ENCODE measurements at regions not wholly inside any gene's neighbourhood (a gene's known extent, or its start where the extent isn't known, plus 50 kb on each side); places are given as distances from the start of the nearest gene placed in this dataset.
A peak's percentile ranks its signal among the peaks of the same experiment; 100 is the strongest.

DNA sequence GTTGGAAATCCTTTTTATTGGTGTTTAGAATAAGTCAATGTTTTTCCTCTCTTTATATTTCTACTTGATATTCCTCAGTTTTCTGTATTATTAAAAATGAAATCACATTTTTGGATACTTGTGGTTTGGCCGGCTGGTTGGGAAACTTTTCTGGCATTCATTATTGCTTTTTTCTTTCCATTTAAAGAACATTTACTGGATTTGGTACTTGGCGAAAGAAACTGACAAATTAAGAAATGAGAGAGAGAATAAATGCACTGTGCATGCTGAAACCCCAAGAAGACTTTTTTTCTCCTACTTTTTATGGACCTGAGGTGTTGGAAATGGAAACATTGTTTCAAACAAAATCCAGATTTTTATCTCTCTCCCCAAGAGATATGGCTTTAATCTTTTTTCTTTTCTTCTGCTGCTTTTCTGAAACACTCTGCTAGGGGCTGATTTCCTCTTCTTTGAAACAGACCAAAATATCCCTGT lies 128.4 kb downstream of the SNX18 start:
- peak; percentile 33 for DNase-seq (ENCODE audit: low read depth)

- DNase-seq (ENCODE audit: low read depth) = peak; percentile 69
These were observed 126.7 kb downstream of the SNX18 start for GRCh38 chr5:54644226-54644625.

- DNase-seq (ENCODE audit: low read depth) = peak; percentile 71
These were observed 126.1 kb downstream of the SNX18 start for GRCh38 chr5:54643685-54644106.

- no peak for DNase-seq (ENCODE audit: low read depth)
These were observed 122.1 kb downstream of the SNX18 start for GRCh38 chr5:54639621-54640020.

GRCh38 chr5:54638106-54638505 lies 120.5 kb downstream of the SNX18 start:
- DNase-seq (ENCODE audit: low read depth) = no peak

- DNase-seq (ENCODE audit: low read depth) = no peak
These were observed 120.1 kb downstream of the SNX18 start for GRCh38 chr5:54637654-54638053.

- no peak for DNase-seq (ENCODE audit: low read depth)
These were observed 116.5 kb downstream of the SNX18 start for GRCh38 chr5:54634089-54634488.

- no peak for DNase-seq (ENCODE audit: low read depth)
These were observed 114.7 kb downstream of the SNX18 start for GRCh38 chr5:54632131-54632701.

DNA sequence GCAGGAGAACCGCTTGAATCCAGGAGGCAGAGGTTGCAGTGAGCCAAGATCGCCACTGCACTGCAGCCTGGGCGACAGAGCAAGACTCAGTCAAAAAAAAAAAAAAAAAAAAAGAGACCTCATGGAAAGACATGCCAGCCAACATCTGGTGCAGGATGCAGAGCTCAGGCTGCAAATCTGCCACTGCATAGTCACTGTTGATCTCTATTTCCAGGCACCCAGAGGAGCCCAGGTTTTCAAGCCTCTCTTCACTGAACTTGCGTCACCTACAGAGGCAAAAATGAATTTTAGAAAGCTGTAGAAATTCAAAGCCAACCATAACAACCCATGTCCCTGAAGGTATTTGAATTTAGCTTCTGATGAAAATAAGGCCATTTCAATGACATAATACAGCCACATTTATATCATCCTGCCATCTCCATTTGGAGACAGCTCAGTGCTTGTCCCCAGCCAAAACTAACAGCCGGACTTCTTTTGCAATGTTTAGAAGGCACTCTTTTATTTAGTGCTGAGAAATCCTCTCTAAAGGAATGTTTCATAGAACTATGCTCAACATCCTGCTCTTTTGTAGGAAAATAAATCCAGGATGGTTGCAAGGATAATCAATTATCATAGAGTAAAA lies 113.3 kb downstream of the SNX18 start:
- no peak for DNase-seq (ENCODE audit: low read depth)

- no peak for DNase-seq (ENCODE audit: low read depth)
These were observed 111.6 kb downstream of the SNX18 start for GRCh38 chr5:54629115-54629514.

GRCh38 chr5:54628050-54628449 lies 110.5 kb downstream of the SNX18 start:
- DNase-seq (ENCODE audit: low read depth) = no peak

- no peak for DNase-seq (ENCODE audit: low read depth)
These were observed 108.8 kb downstream of the SNX18 start for GRCh38 chr5:54626407-54626806.

GRCh38 chr5:54624805-54625568 lies 107.4 kb downstream of the SNX18 start:
- DNase-seq (ENCODE audit: low read depth) = peak; percentile 72

- no peak for DNase-seq (ENCODE audit: low read depth)
These were observed 104.2 kb downstream of the SNX18 start for GRCh38 chr5:54621709-54622108.

DNA sequence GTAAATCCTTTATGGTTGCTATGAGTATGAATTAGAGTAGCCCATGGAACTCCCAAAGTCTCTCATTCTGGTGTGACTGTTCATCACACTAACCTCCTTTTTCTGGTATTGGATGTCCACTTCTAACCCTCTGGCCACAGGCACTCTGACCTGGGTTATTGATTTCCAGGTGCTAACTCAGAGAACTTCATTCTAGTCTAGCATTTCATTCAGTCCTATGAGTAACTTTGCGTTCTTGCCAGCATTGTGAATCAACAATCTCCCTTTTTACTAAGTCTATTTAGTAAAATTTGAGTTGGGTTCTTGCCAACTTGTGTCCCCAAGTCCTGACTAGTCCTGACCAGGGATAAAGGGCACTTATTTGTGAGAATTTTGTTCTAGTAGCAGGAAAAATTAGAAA lies 103.5 kb downstream of the SNX18 start:
- DNase-seq (ENCODE audit: low read depth) = no peak

DNA sequence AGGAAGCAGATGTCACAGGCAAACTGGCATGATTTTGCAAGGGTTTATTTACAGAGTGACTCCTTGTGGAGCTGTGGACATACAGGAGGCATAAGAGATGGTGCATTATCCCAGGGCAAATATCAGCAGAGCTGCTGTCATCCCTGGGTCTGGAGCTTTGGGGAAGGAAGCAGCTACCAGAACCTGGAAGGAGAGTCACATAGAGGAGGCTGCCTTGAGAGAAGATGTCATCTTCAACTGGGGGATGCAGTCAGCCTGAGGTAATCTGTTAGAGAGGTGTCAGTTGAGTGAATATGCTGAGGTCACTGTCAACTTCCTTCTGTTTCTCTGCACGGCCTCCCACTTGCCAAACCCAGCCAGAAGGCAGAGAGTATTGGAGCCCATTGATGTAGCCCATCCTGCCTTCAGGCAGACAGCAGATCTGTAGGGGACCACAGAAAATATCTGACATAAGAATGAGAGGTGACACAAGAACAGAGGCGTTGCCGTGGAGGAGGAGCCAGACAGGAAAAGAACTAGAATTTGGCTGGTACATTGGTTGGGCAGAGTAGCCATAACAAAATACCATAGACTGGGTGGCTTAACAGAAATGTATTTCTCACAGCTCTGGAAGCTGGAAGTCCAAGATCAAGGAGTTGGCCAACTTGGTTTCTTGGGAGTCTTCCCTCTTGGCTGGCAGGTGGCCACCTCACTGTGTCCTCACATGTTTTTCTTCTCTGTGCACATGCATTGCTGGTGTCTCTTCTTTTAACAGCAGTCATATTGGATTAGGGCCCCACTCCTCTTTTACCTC lies 102.8 kb downstream of the SNX18 start:
- no peak for DNase-seq (ENCODE audit: low read depth)

- DNase-seq (ENCODE audit: low read depth) = no peak
These were observed 102.2 kb downstream of the SNX18 start for GRCh38 chr5:54619731-54620130.

DNA sequence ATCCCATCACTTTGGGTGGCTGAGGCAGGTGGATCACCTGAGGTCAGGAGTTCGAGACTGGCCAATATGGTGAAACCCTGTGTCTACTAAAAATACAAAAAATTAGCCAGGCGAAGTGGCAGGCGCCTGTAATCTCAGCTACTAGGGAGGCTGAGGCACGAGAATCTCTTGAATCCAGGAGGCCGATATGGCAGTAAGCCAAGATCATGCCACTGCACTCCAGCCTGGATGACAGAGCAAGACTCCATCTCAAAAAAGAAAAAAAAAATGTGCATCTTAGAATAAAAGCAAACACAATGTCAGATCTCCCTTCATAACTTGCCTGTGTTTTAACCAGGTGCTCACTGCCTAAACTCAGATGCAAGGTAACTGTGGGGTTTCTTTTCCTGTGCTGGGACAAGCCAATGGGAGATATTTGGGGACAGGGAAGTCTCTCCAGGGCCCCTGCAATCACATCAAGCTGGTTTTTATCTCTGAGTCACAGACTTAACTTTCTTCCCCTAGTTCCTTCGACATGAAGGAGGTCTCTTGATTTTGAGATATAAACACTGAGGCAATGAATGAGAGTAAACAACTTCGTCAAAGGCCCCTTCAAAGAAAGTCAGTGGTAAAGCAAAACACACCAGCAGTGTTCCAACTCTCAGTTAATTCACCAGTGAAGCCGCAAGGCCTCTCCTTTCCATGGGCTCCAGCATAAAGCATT lies 99.1 kb downstream of the SNX18 start:
- no peak for DNase-seq (ENCODE audit: low read depth)

- peak; percentile 87 for DNase-seq (ENCODE audit: low read depth)
These were observed 98.5 kb downstream of the SNX18 start for GRCh38 chr5:54616031-54616430.

DNA sequence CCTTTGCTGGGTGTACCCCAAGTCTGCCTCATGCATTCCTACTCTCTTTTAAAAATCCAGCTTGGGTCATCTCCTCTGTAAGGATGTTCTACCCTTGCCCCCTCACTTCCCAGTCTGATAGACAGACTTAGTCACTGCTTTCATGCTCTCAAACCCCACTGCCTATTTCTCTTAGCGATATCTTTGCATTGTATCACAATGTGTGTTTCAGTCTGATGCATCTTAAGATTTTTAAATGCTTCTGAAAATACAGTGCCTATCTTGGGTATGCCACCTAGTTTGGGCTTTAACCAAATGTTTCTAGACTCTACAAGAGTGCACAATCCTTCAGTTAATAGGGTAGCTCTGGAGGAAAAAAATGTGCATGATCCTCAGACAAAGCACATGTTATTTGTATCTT lies 97.8 kb downstream of the SNX18 start:
- no peak for DNase-seq (ENCODE audit: low read depth)

GRCh38 chr5:54612711-54613110 lies 95.2 kb downstream of the SNX18 start:
- no peak for DNase-seq (ENCODE audit: low read depth)

All from iris pigment epithelial cell (primary cell).